Stomach (tissue), 4 donors: ENCODE measurements at regions not wholly inside any gene's neighbourhood (a gene's known extent, or its start where the extent isn't known, plus 50 kb on each side); places are given as distances from the start of the nearest gene placed in this dataset.

Source experiments
- CTCF ChIP-seq, 7 experiments: fragments of 450-650 bp in 4 of 7; fragments of 200-600 bp in 3 of 7; sonication (generic) in 3 of 7; IDR thresholded peaks; one replicate each; pipeline ENCODE4 v1.5.1; 2016 to 2019; ENCODE audit warnings: antibody characterized with exemption in 7 of 7, control low read depth in 2 of 7, mild to moderate bottlenecking in 1 of 7
- EP300 ChIP-seq: sonication (generic); formaldehyde crosslinking; IDR thresholded peaks from one replicate; pipeline ENCODE4 v1.6.1; 2017; ENCODE audit warnings: antibody characterized with exemption
- POLR2A ChIP-seq, 4 donors: fragments of 450-650 bp; IDR thresholded peaks; one replicate each; pipeline ENCODE4 v1.6.1; 2016; ENCODE audit warnings: antibody characterized with exemption in 4 of 4, control low read depth in 2 of 4, mild to moderate bottlenecking in 1 of 4, moderate library complexity in 1 of 4

GRCh38 chr5:40121236-40121635 is 558.5 kb upstream of the PTGER4 start:
- TF ChIP-seq EP300 (no peak), CTCF (IDR thresholded peaks at IDR 0.05) (no peak), POLR2A (IDR thresholded peaks at IDR 0.05) (no peak)
